Esophagus squamous epithelium (tissue), 5 donors: ENCODE measurements at regions not wholly inside any gene's neighbourhood (a gene's known extent, or its start where the extent isn't known, plus 50 kb on each side); places are given as distances from the start of the nearest gene placed in this dataset.

ENCODE experiments used
- DNase-seq: peaks from one replicate; lab custom pipeline; 2025; lab: John Stamatoyannopoulos, UW
- H3K27ac ChIP-seq, 4 donors: fragments of 200-600 bp; sonication (generic); one replicate each; pipeline ENCODE4 v1.5.1; 2016 to 2019; ENCODE audit warnings: mild to moderate bottlenecking in 1 of 4
- H3K27me3 ChIP-seq, 4 donors: fragments of 200-600 bp; sonication (generic); 1 replicate in 3 of 4; 2 replicates in 1 of 4; pipeline versions ENCODE4 v1.5.1 to v1.6.0; 2017 to 2021; ENCODE audit warnings: antibody characterized with exemption in 1 of 4
- H3K36me3 ChIP-seq, 3 donors: fragments of 200-600 bp; sonication (generic); one replicate each; pipeline ENCODE4 v1.5.1; 2016 to 2019
- H3K4me1 ChIP-seq, 3 donors: fragments of 200-600 bp; sonication (generic); one replicate each; pipeline ENCODE4 v1.5.1; 2017 to 2019
- H3K4me3 ChIP-seq, 4 donors: fragments of 200-600 bp; sonication (generic); 1 replicate in 3 of 4; 2 replicates in 1 of 4; pipeline ENCODE4 v1.5.1; 2016 to 2019; ENCODE audit warnings: mild to moderate bottlenecking in 2 of 4, moderate library complexity in 1 of 4
- H3K9me3 ChIP-seq, 3 donors: fragments of 200-600 bp; sonication (generic); one replicate each; pipeline ENCODE4 v1.5.1; 2016 to 2019
- CTCF ChIP-seq, 6 experiments: fragments of 450-650 bp in 4 of 6; fragments of 200-600 bp in 2 of 6; sonication (generic) in 2 of 6; IDR thresholded peaks; one replicate each; pipeline ENCODE4 v1.5.1; 2016 to 2019; ENCODE audit warnings: antibody characterized with exemption in 6 of 6, mild to moderate bottlenecking in 4 of 6, moderate library complexity in 4 of 6
- POLR2A ChIP-seq, 4 donors: fragments of 450-650 bp; IDR thresholded peaks; one replicate each; pipeline ENCODE4 v1.6.1; 2017; ENCODE audit warnings: antibody characterized with exemption in 4 of 4, mild to moderate bottlenecking in 4 of 4, moderate library complexity in 3 of 4
- WGBS, 2 donors: methylation state at CpG; one replicate each; pipeline ENCODE4 v1.1.5; 2018; 5-methylcytosine and 5-hydroxymethylcytosine counted together
- intact Hi-C: fragments of 100-400 bp; cut with DNase I; formaldehyde crosslinking; loops from one replicate; pipeline ENCODE4 v1.15.0; 2022
- donor health status: DM: yes; HTN: yes; CAD: no.

GRCh38 chr9:80158554-80159170 lies 586.9 kb downstream of the TLE4 start:
- no peaks in the 10 kb centered on the region for H3K9me3 ChIP-seq
- no peaks in the 10 kb centered on the region for H3K27me3 ChIP-seq
- WGBS, 2 donors: 63 to 74% methylated on average over 4 of the region's 4 CpGs
- H3K27ac ChIP-seq: no peak overlapping the region
- H3K4me3 ChIP-seq: no peak overlapping the region
- intact Hi-C loops: no loop called here
- no peaks in the 10 kb centered on the region for H3K36me3 ChIP-seq
- peaks cover 0 to 20% (median 9%) of the 10 kb centered on the region in 3 donors for H3K4me1 ChIP-seq
- no peak for TF ChIP-seq POLR2A (IDR thresholded peaks at IDR 0.05)
- no peak for TF ChIP-seq CTCF (IDR thresholded peaks at IDR 0.05)
- DNase-seq: no peak

GRCh38 chr9:80158131-80158530 lies 586.4 kb downstream of the TLE4 start:
- Histone ChIP-seq H3K36me3 (no peaks in the 10 kb centered on the region), H3K9me3 (no peaks in the 10 kb centered on the region), H3K4me3 (no peak overlapping the region), H3K27ac (no peak overlapping the region), H3K4me1 (peaks cover 0 to 20% (median 9%) of the 10 kb centered on the region in 3 donors), H3K27me3 (no peaks in the 10 kb centered on the region)
- TF ChIP-seq POLR2A (IDR thresholded peaks at IDR 0.05): no peak
- TF ChIP-seq CTCF (IDR thresholded peaks at IDR 0.05): no peak
- DNase-seq: no peak
- WGBS, 2 donors: 33 to 38% methylated on average over 4 of the region's 4 CpGs
- intact Hi-C loops: no loop called here

GRCh38 chr9:80157561-80157983 lies 585.8 kb downstream of the TLE4 start:
- DNase-seq: no peak
- no peaks in the 10 kb centered on the region for H3K9me3 ChIP-seq
- TF ChIP-seq POLR2A (IDR thresholded peaks at IDR 0.05) (no peak), CTCF (IDR thresholded peaks at IDR 0.05) (no peak)
- H3K4me1 ChIP-seq: peaks cover 0 to 20% (median 9%) of the 10 kb centered on the region in 3 donors
- H3K4me3 ChIP-seq: no peak overlapping the region
- intact Hi-C loops: no loop called here
- no peaks in the 10 kb centered on the region for H3K36me3 ChIP-seq
- WGBS, 2 donors: 35% methylated on average over 4 of the region's 4 CpGs
- H3K27me3 ChIP-seq: no peaks in the 10 kb centered on the region
- no peak overlapping the region for H3K27ac ChIP-seq

- Histone ChIP-seq H3K36me3 (no peaks in the 10 kb centered on the region), H3K27ac (no peak overlapping the region), H3K4me3 (no peak overlapping the region), H3K9me3 (no peaks in the 10 kb centered on the region), H3K27me3 (no peaks in the 10 kb centered on the region), H3K4me1 (peaks cover 0 to 20% (median 9%) of the 10 kb centered on the region in 3 donors)
- WGBS, 2 donors: 89 to 90% methylated on average over 2 of the region's 2 CpGs
- intact Hi-C loops: no loop called here
- TF ChIP-seq POLR2A (IDR thresholded peaks at IDR 0.05) (no peak), CTCF (IDR thresholded peaks at IDR 0.05) (no peak)
- no peak for DNase-seq
Observed at GRCh38 chr9:80156756-80157472, 585.1 kb downstream of the TLE4 start.

- TF ChIP-seq CTCF (IDR thresholded peaks at IDR 0.05) (no peak), POLR2A (IDR thresholded peaks at IDR 0.05) (no peak)
- Histone ChIP-seq H3K4me3 (no peak overlapping the region), H3K36me3 (no peaks in the 10 kb centered on the region), H3K27me3 (no peaks in the 10 kb centered on the region), H3K9me3 (no peaks in the 10 kb centered on the region), H3K27ac (no peak overlapping the region), H3K4me1 (peaks cover 0 to 20% (median 9%) of the 10 kb centered on the region in 3 donors)
- whole genome bisulfite sequencing, 2 donors: 46 to 56% methylated on average over 2 of the region's 2 CpGs
- intact Hi-C loops: no loop called here
- DNase-seq: no peak
Observed at GRCh38 chr9:80156262-80156661, 584.5 kb downstream of the TLE4 start.
